ENCODE measurements at regions not wholly inside any gene's neighbourhood (a gene's known extent, or its start where the extent isn't known, plus 50 kb on each side); places are given as distances from the start of the nearest gene placed in this dataset.

DNA sequence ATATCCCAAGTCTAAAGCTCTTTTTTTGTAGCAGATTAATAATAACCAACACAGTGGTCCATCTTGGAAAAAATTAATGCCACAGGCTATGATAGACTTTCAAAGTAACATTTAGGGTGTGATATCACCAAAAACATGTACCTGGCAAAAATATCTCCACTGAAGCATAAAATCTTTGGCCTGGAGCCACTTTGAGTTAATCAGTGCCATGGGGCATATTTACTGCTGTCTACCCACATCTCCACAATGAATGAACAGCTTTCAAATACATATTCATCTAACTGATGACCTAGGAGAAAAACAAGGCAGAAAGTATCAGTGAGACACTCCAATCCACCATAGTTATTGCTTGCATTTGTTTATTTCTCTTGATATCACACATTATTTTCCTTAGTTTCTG is 296.0 kb upstream of the MDFIC2 start:
- no peaks in the 10 kb centered on the region for H3K9me3 Mint-ChIP-seq (ENCODE audit: low read depth)

GRCh38 chr3:70607469-70607868 is 295.0 kb upstream of the MDFIC2 start:
- no peaks in the 10 kb centered on the region for H3K27me3 Mint-ChIP-seq
- no peak for DNase-seq (ENCODE audit: low spot score, unreplicated experiment)
- TF ChIP-seq, protein P1, sequence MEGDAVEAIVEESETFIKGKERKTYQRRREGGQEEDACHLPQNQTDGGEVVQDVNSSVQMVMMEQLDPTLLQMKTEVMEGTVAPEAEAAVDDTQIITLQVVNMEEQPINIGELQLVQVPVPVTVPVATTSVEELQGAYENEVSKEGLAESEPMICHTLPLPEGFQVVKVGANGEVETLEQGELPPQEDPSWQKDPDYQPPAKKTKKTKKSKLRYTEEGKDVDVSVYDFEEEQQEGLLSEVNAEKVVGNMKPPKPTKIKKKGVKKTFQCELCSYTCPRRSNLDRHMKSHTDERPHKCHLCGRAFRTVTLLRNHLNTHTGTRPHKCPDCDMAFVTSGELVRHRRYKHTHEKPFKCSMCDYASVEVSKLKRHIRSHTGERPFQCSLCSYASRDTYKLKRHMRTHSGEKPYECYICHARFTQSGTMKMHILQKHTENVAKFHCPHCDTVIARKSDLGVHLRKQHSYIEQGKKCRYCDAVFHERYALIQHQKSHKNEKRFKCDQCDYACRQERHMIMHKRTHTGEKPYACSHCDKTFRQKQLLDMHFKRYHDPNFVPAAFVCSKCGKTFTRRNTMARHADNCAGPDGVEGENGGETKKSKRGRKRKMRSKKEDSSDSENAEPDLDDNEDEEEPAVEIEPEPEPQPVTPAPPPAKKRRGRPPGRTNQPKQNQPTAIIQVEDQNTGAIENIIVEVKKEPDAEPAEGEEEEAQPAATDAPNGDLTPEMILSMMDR (IDR thresholded peaks at IDR 0.05; ENCODE audit: unreplicated experiment): no peak

More for the DNA sequence above, 296.0 kb upstream of the MDFIC2 start:
- H3K4me3 Mint-ChIP-seq (ENCODE audit: low read depth): no peak overlapping the region
- no peaks in the 10 kb centered on the region for H3K36me3 Mint-ChIP-seq (ENCODE audit: insufficient read depth)
- no peaks in the 10 kb centered on the region for H3K27me3 Mint-ChIP-seq
- H3K4me1 Mint-ChIP-seq (ENCODE audit: low read depth): peaks cover 23% of the 10 kb centered on the region
- no peak for DNase-seq (ENCODE audit: low spot score, unreplicated experiment)
- no peak overlapping the region for H3K27ac Mint-ChIP-seq
- TF ChIP-seq, protein P1 (IDR thresholded peaks at IDR 0.05; ENCODE audit: unreplicated experiment): no peak

DNA sequence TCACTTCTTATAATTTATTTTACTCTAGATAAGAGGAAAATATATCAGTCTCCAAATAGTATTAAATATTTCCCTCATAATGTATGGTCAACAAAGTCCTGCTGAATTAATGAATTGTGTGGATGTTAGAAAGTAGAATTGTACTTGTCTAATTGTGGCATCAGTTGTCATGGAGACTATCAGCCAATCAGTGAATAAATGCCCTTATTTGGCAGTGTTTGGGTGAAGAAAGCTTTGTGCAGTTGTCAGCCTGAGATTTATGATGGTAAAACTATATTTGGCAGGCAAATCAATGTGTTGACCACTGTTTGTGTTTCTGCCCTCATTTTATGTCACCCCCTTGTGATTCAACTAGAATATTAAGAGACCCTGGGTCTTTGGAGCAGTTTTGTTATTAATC is 293.6 kb upstream of the MDFIC2 start:
- DNase-seq (ENCODE audit: low spot score, unreplicated experiment): no peak
- TF ChIP-seq, protein P1 (IDR thresholded peaks at IDR 0.05; ENCODE audit: unreplicated experiment): no peak
- no peak overlapping the region for H3K4me3 Mint-ChIP-seq (ENCODE audit: low read depth)
- no peaks in the 10 kb centered on the region for H3K27me3 Mint-ChIP-seq
- peaks cover 23% of the 10 kb centered on the region for H3K4me1 Mint-ChIP-seq (ENCODE audit: low read depth)
- no peaks in the 10 kb centered on the region for H3K36me3 Mint-ChIP-seq (ENCODE audit: insufficient read depth)
- no peaks in the 10 kb centered on the region for H3K9me3 Mint-ChIP-seq (ENCODE audit: low read depth)
- H3K27ac Mint-ChIP-seq: peak overlapping the region; percentile 89

More at GRCh38 chr3:70607469-70607868, 295.0 kb upstream of the MDFIC2 start:
- Mint-ChIP-seq H3K36me3 (ENCODE audit: insufficient read depth) (no peaks in the 10 kb centered on the region), H3K4me3 (ENCODE audit: low read depth) (no peak overlapping the region), H3K4me1 (ENCODE audit: low read depth) (peaks cover 23% of the 10 kb centered on the region), H3K27ac (no peak overlapping the region), H3K9me3 (ENCODE audit: low read depth) (no peaks in the 10 kb centered on the region)

DNA sequence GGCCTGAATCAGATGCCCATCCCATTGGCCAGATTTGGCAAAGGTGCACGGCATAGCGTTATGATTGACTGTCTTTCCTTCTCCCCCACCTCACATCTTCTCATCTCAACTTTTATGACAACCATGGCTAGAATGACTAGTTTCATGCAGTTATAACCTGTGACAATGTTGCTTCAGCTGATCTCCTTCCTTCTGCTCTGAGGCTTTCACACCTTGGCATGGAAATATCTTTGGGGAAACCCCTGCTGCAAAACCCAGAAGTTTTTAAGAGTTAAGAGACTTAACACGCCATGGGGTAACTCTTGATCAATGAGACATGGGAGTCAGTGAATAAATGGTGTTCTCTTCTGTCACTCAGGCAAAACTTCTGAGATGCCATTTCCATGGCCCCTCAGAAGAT is 290.7 kb upstream of the MDFIC2 start:
- H3K27me3 Mint-ChIP-seq: no peaks in the 10 kb centered on the region
- H3K27ac Mint-ChIP-seq: no peak overlapping the region
- H3K36me3 Mint-ChIP-seq (ENCODE audit: insufficient read depth): no peaks in the 10 kb centered on the region
- DNase-seq (ENCODE audit: low spot score, unreplicated experiment): no peak
- H3K9me3 Mint-ChIP-seq (ENCODE audit: low read depth): no peaks in the 10 kb centered on the region
- no peak overlapping the region for H3K4me3 Mint-ChIP-seq (ENCODE audit: low read depth)
- TF ChIP-seq, protein P1 (IDR thresholded peaks at IDR 0.05; ENCODE audit: unreplicated experiment): no peak
- peaks cover 16% of the 10 kb centered on the region for H3K4me1 Mint-ChIP-seq (ENCODE audit: low read depth)

DNA sequence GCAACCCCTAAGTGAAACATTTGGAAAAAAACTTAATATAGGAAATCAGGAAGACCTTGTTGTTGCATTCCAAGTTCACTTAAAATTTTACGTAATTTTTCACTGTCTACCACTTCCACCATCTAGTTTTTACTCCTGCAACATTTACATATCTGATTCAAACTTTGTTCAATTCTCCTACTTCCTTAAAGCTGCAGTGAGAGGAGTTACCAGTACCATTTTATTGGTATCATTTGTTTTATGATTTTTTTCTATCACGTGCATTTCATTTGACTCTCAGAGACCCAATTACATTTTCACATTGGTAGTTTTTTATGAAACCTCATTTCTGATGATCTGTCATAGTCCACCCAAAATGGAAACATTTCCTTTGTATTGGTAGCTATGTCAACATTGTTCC is 284.9 kb upstream of the MDFIC2 start:
- no peak overlapping the region for H3K27ac Mint-ChIP-seq
- peaks cover 2% of the 10 kb centered on the region for H3K27me3 Mint-ChIP-seq
- H3K9me3 Mint-ChIP-seq (ENCODE audit: low read depth): no peaks in the 10 kb centered on the region
- no peak overlapping the region for H3K4me3 Mint-ChIP-seq (ENCODE audit: low read depth)
- peaks cover 4% of the 10 kb centered on the region for H3K4me1 Mint-ChIP-seq (ENCODE audit: low read depth)
- no peaks in the 10 kb centered on the region for H3K36me3 Mint-ChIP-seq (ENCODE audit: insufficient read depth)
- DNase-seq (ENCODE audit: low spot score, unreplicated experiment): no peak
- TF ChIP-seq, protein P1 (IDR thresholded peaks at IDR 0.05; ENCODE audit: unreplicated experiment): no peak
